Liver (tissue), 8 donors: ENCODE measurements at regions not wholly inside any gene's neighbourhood (a gene's known extent, or its start where the extent isn't known, plus 50 kb on each side); places are given as distances from the start of the nearest gene placed in this dataset.

ENCODE experiments used
- DNase-seq: peaks from one replicate; pipeline ENCODE4 v3.0.0-alpha.2; 2017; ENCODE audit warnings: low spot score
- H3K27ac ChIP-seq, 2 donors: one replicate each; pipeline ENCODE4 v1.7.0; 2013; ENCODE audit warnings: inconsistent platforms in 2 of 2, low read length in 2 of 2, control low read depth in 1 of 2, low read depth in 1 of 2, mild to moderate bottlenecking in 1 of 2
- H3K27me3 ChIP-seq, 4 donors: one replicate each; pipeline versions ENCODE4 v1.6.1 to v1.7.0; 2013; ENCODE audit warnings: low read length in 3 of 4, inconsistent platforms in 1 of 4, mild to moderate bottlenecking in 1 of 4, moderate library complexity in 1 of 4; ENCODE audit not compliant: control insufficient read depth in 4 of 4, insufficient read depth in 4 of 4
- H3K36me3 ChIP-seq, 4 donors: one replicate each; pipeline versions ENCODE4 v1.6.1 to v1.7.0; 2013; ENCODE audit warnings: low read length in 3 of 4, mild to moderate bottlenecking in 3 of 4, low read depth in 1 of 4, moderate library complexity in 1 of 4; ENCODE audit not compliant: control insufficient read depth in 4 of 4, insufficient read depth in 3 of 4
- H3K4me1 ChIP-seq, 4 donors: one replicate each; pipeline versions ENCODE4 v1.6.1 to v1.7.0; 2013; ENCODE audit warnings: low read length in 3 of 4, mild to moderate bottlenecking in 3 of 4, moderate library complexity in 1 of 4; ENCODE audit not compliant: control insufficient read depth in 4 of 4, insufficient read depth in 4 of 4
- H3K4me3 ChIP-seq, 3 donors: one replicate each; pipeline versions ENCODE4 v1.6.1 to v1.7.0; 2013; ENCODE audit warnings: low read length in 3 of 3, control low read depth in 1 of 3, low read depth in 1 of 3, mild to moderate bottlenecking in 1 of 3
- H3K9ac ChIP-seq, 2 donors: one replicate each; pipeline ENCODE4 v1.7.0; 2013; ENCODE audit warnings: low read length in 2 of 2, mild to moderate bottlenecking in 2 of 2, moderate library complexity in 2 of 2, control low read depth in 1 of 2, low read depth in 1 of 2
- H3K9me3 ChIP-seq, 4 donors: one replicate each; pipeline versions ENCODE4 v1.6.1 to v1.7.0; 2013; ENCODE audit warnings: low read length in 3 of 4; ENCODE audit not compliant: control insufficient read depth in 4 of 4
- ATF3 ChIP-seq: IDR thresholded peaks from 2 replicates; pipeline ENCODE4 v1.6.1; 2016; ENCODE audit warnings: antibody characterized with exemption
- CTCF ChIP-seq: fragments of 150-350 bp; IDR thresholded peaks from 2 replicates; pipeline ENCODE4 v1.5.1; 2017; ENCODE audit warnings: improper control_type of control experiment, low read depth, low read length; ENCODE audit not compliant: missing input control
- EGR1 ChIP-seq, 2 donors: IDR thresholded peaks; 2 replicates each; pipeline ENCODE4 v1.6.1; 2016 to 2018; ENCODE audit warnings: antibody characterized with exemption in 2 of 2, low read depth in 2 of 2
- FOXA1 ChIP-seq: IDR thresholded peaks from 2 replicates; pipeline ENCODE4 v1.6.1; 2016; ENCODE audit warnings: antibody characterized with exemption
- FOXA2 ChIP-seq: IDR thresholded peaks from 2 replicates; pipeline ENCODE4 v1.6.1; 2016; ENCODE audit warnings: antibody characterized with exemption
- GABPA ChIP-seq, 2 donors: IDR thresholded peaks in 1 of 2; conservative IDR thresholded peaks in 1 of 2; 2 replicates each; pipeline ENCODE4 v1.6.1; 2016; ENCODE audit warnings: antibody characterized with exemption in 2 of 2, mild to moderate bottlenecking in 1 of 2, moderate library complexity in 1 of 2
- HNF4A ChIP-seq, 2 donors: conservative IDR thresholded peaks; 2 replicates each; pipeline ENCODE4 v1.6.1; 2016; ENCODE audit warnings: antibody characterized with exemption in 2 of 2, mild to moderate bottlenecking in 2 of 2
- HNF4G ChIP-seq: IDR thresholded peaks from 2 replicates; pipeline ENCODE4 v1.6.1; 2016; ENCODE audit warnings: antibody characterized with exemption
- JUND ChIP-seq, 2 donors: IDR thresholded peaks; 2 replicates each; pipeline ENCODE4 v1.6.1; 2016; ENCODE audit warnings: antibody characterized with exemption in 2 of 2
- MAX ChIP-seq: IDR thresholded peaks from 2 replicates; pipeline ENCODE4 v1.6.1; 2016; ENCODE audit warnings: antibody characterized with exemption
- NR2F2 ChIP-seq: IDR thresholded peaks from 2 replicates; pipeline ENCODE4 v1.6.1; 2016; ENCODE audit warnings: antibody characterized with exemption
- RAD21 ChIP-seq, 2 donors: IDR thresholded peaks; 2 replicates each; pipeline ENCODE4 v1.6.1; 2016; ENCODE audit warnings: antibody characterized with exemption in 2 of 2, mild to moderate bottlenecking in 2 of 2
- RXRA ChIP-seq, 2 donors: IDR thresholded peaks; 2 replicates each; pipeline ENCODE4 v1.6.1; 2017 to 2018; ENCODE audit warnings: antibody characterized with exemption in 2 of 2, mild to moderate bottlenecking in 1 of 2
- SP1 ChIP-seq: IDR thresholded peaks from 2 replicates; pipeline ENCODE4 v1.6.1; 2018; ENCODE audit warnings: antibody characterized with exemption, mild to moderate bottlenecking
- TAF1 ChIP-seq: conservative IDR thresholded peaks from 2 replicates; pipeline ENCODE4 v1.6.1; 2016; ENCODE audit warnings: antibody characterized with exemption, mild to moderate bottlenecking
- YY1 ChIP-seq: IDR thresholded peaks from 2 replicates; pipeline ENCODE4 v1.6.1; 2016; ENCODE audit warnings: antibody characterized with exemption, mild to moderate bottlenecking
- ZBTB33 ChIP-seq: IDR thresholded peaks from 2 replicates; pipeline ENCODE4 v1.6.1; 2016; ENCODE audit warnings: antibody characterized with exemption
- WGBS: extraction: QIAGEN DNeasy Blood & Tissue Kit; methylation state at CpG from one replicate; pipeline ENCODE4 v1.1.7; 2013; 5-methylcytosine and 5-hydroxymethylcytosine counted together
- TF ChIP-seq, protein P1 (sequence below): IDR thresholded peaks from 2 replicates; pipeline ENCODE4 v1.6.1; 2016; ENCODE audit warnings: antibody characterized with exemption, mild to moderate bottlenecking
- donor health status: healthy.
- donor health status: healthy.
- donor health status: healthy.
- donor health status: healthy.
- donor health status: healthy.

GRCh38 chr5:42887097-42887496 lies 75.4 kb upstream of the SELENOP start:
- no peaks in the 10 kb centered on the region for H3K36me3 ChIP-seq
- H3K27ac ChIP-seq: no peak overlapping the region
- no peak for DNase-seq
- WGBS: 62% methylated on average over 6 of the region's 6 CpGs
- no peak overlapping the region for H3K4me3 ChIP-seq
- no peaks in the 10 kb centered on the region for H3K27me3 ChIP-seq
- H3K9ac ChIP-seq: no peak overlapping the region
- H3K9me3 ChIP-seq: no peaks in the 10 kb centered on the region
- H3K4me1 ChIP-seq: peaks cover 0 to 29% (median 15%) of the 10 kb centered on the region in 4 donors
- TF ChIP-seq EGR1 (IDR thresholded peaks at IDR 0.05; ENCODE audit: low read depth in 2 of 2) (no peak), ZBTB33 (no peak), GABPA (IDR thresholded peaks at IDR 0.05 in 1 of 2, conservative IDR thresholded peaks at IDR 0.05 in 1 of 2) (no peak), TAF1 (no peak), HNF4A (conservative IDR thresholded peaks at IDR 0.05) (no peak), MAX (no peak), SP1 (no peak), CTCF (no peak), HNF4G (no peak), RAD21 (IDR thresholded peaks at IDR 0.05) (no peak), FOXA1 (no peak), ATF3 (no peak), RXRA (IDR thresholded peaks at IDR 0.05) (no peak), NR2F2 (no peak), YY1 (no peak), FOXA2 (no peak), JUND (IDR thresholded peaks at IDR 0.05) (no peak)
- TF ChIP-seq, protein P1, sequence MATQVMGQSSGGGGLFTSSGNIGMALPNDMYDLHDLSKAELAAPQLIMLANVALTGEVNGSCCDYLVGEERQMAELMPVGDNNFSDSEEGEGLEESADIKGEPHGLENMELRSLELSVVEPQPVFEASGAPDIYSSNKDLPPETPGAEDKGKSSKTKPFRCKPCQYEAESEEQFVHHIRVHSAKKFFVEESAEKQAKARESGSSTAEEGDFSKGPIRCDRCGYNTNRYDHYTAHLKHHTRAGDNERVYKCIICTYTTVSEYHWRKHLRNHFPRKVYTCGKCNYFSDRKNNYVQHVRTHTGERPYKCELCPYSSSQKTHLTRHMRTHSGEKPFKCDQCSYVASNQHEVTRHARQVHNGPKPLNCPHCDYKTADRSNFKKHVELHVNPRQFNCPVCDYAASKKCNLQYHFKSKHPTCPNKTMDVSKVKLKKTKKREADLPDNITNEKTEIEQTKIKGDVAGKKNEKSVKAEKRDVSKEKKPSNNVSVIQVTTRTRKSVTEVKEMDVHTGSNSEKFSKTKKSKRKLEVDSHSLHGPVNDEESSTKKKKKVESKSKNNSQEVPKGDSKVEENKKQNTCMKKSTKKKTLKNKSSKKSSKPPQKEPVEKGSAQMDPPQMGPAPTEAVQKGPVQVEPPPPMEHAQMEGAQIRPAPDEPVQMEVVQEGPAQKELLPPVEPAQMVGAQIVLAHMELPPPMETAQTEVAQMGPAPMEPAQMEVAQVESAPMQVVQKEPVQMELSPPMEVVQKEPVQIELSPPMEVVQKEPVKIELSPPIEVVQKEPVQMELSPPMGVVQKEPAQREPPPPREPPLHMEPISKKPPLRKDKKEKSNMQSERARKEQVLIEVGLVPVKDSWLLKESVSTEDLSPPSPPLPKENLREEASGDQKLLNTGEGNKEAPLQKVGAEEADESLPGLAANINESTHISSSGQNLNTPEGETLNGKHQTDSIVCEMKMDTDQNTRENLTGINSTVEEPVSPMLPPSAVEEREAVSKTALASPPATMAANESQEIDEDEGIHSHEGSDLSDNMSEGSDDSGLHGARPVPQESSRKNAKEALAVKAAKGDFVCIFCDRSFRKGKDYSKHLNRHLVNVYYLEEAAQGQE: no peak
